GM18517 (cell line): ENCODE measurements at regions not wholly inside any gene's neighbourhood (a gene's known extent, or its start where the extent isn't known, plus 50 kb on each side); places are given as distances from the start of the nearest gene placed in this dataset.
"Not testable (repeated sequence)": the region's sequence is repeated elsewhere in the genome, so short reads cannot be mapped to it uniquely, and the experiment has no call there.

Source experiments
- ATAC-seq: cut with Tn5 transposase; IDR thresholded peaks from one replicate; pipeline ENCODE4 v1.9.1; 2021; ENCODE audit warnings: mild to moderate bottlenecking, moderate library complexity; ENCODE audit not compliant: unreplicated experiment

DNA sequence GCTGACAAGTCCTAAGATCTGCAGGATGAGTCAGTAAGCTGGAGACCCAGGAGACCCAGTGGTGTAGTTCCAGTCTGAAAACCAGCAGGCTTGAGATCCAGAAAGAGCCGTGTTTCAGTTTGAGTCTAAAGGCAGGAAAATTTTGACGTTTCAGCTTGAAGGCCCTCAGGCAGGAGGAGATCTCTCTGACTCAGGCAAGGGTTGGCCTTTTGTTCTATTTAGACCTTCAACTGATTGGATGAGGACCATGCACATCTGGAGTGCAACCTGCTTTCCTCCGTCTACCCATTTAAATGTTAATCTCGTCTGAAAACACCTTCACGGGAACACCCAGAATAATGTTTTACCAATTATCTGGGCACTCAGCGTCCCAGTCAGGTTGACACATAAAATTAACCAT, 69.5 kb downstream of the NPIPA7 start:
- ATAC-seq = not testable (repeated sequence)

DNA sequence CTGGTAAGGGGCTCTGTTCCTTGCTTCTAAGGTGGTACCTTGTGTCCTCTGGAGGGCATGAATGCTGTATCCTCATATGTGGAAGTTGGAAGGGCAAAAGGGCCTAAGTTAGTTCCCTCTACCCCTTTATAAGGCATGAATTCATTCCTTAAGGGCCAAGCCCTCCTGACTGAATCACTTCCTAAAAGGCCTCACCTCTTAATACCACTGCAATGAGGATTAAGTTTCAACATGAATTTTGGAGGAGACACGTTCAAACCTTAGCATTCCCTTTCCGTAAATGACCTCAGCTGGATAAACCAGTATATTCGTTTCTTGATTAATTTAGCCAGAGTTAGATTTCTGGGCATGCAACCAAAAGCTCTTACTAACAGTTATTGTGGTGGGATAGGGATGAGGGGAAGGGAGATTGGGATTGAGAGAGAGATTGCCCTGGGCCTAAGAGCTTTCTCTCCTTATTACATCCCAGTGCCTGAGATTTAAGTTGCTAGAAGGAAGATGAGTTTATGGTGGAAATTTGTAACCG, 70.8 kb downstream of the NPIPA7 start:
- ATAC-seq = not testable (repeated sequence)

DNA sequence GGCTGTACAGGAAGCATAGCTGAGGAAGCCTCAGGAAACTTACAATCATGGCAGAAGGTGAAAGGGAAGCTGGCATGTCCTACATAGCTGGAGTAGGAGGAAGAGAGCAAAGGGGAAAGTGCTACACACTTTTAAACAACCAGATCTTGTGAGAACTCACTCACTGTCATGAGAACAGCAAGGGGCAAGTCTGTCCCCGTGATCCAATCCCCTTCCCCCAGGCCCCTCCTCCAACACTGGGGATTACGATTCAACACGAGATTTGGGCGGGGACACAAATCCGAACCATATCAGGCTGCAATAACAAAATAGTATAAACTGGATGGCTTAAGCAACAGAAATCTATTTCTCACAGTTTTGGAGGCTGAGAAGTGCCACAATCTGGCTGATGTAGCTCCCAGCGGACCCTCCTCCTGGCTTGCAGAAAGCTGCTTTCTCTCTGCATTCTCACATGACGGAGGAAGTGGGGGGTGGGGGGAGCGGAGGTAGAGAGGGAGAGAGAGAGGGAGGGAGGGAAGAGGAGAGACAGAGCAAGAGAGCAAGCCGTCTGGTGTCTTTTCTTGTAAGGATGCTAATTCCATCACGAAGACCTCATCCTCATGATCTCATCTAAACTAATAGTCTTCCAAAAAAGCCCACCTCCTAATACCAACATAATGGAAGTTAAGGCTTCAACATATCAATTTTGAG, 72.9 kb downstream of the NPIPA7 start:
- ATAC-seq = not testable (repeated sequence)

GRCh38 chr16:16458579-16458978, 79.6 kb downstream of the NPIPA7 start:
- ATAC-seq = not testable (repeated sequence)

DNA sequence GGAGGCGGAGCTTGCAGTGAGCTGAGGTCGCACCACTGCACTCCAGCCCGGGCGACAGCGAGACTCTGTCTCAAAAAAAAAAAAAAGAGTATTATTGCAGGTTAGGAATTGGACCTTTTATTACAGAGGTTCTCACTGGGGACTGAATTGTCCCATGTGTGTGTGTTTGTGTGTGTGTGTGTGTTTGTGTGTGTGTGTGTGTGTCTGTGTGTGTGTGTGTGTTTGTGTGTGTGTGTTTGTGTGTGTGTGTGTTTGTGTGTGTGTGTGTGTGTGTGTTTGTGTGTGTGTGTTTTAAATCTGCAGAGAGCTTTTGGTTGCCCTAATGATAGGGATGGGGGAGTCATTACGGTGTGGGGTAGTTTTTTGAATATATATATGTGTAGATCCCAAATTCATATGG, 84.9 kb downstream of the NPIPA7 start:
- not testable (repeated sequence) for ATAC-seq

GRCh38 chr16:16488919-16489318, 110.0 kb downstream of the NPIPA7 start:
- ATAC-seq = not testable (repeated sequence)

DNA sequence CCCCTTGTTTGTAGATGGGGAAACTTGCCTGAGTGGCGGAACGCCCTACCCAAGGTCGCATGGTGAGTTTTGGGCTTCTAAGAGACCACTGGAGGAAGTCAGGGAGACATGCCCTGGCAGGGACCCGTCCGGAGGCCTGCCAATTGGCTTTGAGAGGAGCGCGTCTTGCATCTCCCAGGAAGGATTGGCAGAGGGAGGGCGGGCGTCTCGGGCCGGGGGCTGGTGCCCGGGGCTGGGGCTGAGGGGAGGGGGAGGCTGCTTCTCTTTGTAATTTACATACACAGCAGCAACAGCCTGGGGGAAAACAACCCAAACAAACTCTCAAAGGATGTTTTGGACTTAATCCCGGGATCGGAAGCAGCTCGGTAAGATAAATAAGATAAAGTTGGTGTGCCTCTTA, 110.5 kb downstream of the NPIPA7 start:
- not testable (repeated sequence) for ATAC-seq

DNA sequence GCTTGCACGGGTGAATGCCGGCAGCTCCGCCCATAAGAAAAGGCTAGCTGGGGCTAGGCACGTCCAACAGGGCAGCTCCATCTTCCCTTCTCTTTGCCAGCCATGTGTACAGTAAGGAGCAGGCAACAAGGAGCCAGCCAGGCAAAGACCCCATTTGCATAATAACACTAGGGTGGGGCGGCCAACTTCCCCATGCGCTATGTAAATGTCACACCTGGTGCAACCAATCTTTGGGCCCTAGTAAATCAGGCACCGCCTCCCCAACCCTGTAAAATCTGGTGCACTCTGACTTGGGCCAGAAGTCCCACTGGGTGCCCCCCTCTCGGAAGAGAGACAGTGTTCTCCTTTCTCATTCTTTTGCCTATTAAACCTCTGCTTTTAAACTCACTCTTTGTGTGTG, 115.2 kb downstream of the NPIPA7 start:
- not testable (repeated sequence) for ATAC-seq

DNA sequence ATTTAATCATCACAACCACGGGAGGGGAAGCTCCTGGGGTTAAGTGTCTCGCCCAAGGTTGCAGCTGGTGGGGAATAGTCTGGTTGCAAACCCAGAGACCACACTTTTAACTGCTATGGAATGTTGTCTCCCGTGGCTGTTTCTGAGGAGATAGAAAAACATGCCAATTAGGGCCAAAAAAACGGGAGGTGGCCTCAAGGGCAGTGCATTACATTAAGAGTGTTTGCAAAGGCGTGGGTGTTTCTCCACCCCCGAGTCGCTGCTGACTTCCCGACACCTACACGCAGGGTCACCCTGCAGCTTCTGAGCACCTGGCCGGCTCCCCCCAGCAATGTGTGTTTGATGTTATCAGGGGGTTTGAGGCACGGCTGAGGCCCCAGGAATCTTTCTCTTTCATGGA, 116.1 kb downstream of the NPIPA7 start:
- ATAC-seq = not testable (repeated sequence)

GRCh38 chr16:16499875-16500274, 120.9 kb downstream of the NPIPA7 start:
- ATAC-seq = not testable (repeated sequence)

- not testable (repeated sequence) for ATAC-seq
These were observed 128.1 kb downstream of the NPIPA7 start for GRCh38 chr16:16507041-16507440.

- not testable (repeated sequence) for ATAC-seq
These were observed 129.4 kb downstream of the NPIPA7 start for GRCh38 chr16:16508344-16508743.

GRCh38 chr16:16519395-16519794, 140.5 kb downstream of the NPIPA7 start:
- ATAC-seq = not testable (repeated sequence)

GRCh38 chr16:16521239-16522002, 142.5 kb downstream of the NPIPA7 start:
- ATAC-seq = not testable (repeated sequence)

GRCh38 chr16:16526998-16527397, 148.1 kb downstream of the NPIPA7 start:
- ATAC-seq = not testable (repeated sequence)

DNA sequence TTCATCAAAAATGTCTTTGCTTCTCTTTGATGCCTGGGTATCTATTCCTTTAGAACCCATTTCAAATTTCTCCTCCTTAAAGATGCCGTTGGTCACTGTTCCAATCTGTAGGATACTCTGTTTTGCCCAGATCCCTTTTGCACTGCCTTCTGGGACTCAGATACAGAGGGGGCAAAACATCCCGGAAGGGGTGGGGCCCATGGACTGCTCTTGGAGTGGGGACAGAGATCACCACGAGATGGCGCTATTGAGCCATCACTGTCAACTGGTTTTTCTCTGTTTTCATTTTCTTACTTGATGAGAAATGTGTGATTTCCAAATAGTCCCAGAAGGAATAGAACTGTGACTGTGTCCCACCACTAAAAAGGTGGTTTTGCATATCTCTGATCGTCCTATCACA, 151.8 kb downstream of the NPIPA7 start:
- not testable (repeated sequence) for ATAC-seq

GRCh38 chr16:16535565-16535964, 156.6 kb downstream of the NPIPA7 start:
- ATAC-seq = not testable (repeated sequence)

DNA sequence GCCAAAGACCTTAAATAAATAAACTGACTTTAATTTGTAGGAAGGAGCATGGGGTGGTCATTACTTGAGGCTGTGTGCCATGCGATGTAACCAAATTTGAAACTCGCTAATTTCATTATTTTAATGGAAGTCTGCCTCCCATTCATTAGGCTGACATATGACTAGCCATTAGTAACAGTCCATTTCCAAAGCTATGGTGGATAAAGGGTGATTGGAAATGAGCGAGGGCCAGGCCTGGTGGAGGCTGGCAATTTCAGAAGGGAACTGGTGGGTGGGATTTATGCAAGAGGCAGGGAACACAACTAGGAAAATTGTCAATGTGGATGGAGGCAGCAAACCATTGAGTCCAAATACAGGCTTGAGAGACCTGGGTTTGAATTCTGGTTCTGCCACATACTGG, 157.2 kb downstream of the NPIPA7 start:
- ATAC-seq = not testable (repeated sequence)

- ATAC-seq = not testable (repeated sequence)
These were observed 170.8 kb downstream of the NPIPA7 start for GRCh38 chr16:16549710-16550109.

GRCh38 chr16:16550824-16551223, 171.9 kb downstream of the NPIPA7 start:
- not testable (repeated sequence) for ATAC-seq

GRCh38 chr16:16552819-16553340, 173.9 kb downstream of the NPIPA7 start:
- not testable (repeated sequence) for ATAC-seq
